GM18505 (cell line): ENCODE measurements at regions not wholly inside any gene's neighbourhood (a gene's known extent, or its start where the extent isn't known, plus 50 kb on each side); places are given as distances from the start of the nearest gene placed in this dataset.
"Not testable (repeated sequence)": the region's sequence is repeated elsewhere in the genome, so short reads cannot be mapped to it uniquely, and the experiment has no call there.

Experiments
- ATAC-seq: cut with Tn5 transposase; IDR thresholded peaks from one replicate; pipeline ENCODE4 v1.9.1; 2021; ENCODE audit not compliant: unreplicated experiment
- POLR2A ChIP-seq: IDR thresholded peaks from 4 replicates; pipeline ENCODE4 v1.6.1; 2011; ENCODE audit warnings: borderline replicate concordance; ENCODE audit not compliant: insufficient read depth, insufficient read length; ENCODE audit errors: extremely low read depth

DNA sequence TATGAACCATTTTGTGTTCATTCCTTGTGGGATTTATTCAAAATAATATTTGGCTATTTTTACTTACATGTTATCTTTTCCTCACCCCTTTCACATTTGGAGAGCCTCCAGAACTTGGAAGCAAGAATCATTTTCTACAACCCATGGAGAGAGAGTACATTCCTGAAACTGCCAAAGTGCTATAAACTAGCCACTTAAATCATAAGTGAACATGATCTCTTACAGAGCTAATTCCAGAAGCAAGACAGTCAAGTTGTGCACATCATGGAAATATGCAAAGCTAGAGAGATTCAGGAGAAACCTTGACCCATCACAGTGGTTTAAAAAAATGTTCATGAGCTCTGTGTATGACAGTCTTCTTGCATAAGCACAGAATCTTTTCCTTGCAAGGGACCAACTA is 883.6 kb upstream of the C9orf72 start:
- no peak for TF ChIP-seq POLR2A
- ATAC-seq: no peak

DNA sequence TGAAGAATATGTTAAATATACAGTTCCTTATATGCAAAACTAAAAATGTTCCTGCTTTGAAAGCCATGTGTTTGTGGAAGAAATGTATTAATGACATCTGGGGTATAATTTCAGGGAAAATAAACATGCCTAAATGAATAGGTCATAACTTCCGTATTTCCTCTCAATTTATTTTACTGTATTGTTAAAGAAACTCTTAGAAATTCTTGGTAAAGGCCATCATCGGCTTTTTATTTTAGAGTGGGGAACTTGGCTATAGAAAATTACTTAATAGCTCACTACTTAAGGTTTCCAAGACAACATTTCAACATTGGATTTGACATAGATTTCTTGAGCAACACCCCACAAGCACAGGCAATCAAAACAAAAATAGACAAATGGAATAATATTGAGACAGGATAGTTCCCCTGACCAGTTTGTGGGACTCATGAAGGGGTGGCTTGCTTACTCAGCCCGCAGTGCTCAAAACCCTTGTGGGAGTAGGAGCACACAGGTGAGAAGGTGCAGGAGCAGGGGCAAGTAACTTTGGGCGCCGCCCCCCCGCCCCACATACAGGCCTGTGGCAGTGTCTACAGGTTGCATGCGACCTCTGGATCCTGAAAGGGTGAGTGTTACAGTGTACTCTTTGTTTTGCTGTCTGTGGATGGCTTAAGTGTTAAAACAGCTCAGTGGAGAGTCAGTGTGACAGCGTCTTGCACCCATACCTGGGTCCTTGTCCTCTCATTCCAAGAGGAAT is 891.4 kb upstream of the C9orf72 start:
- no peak for TF ChIP-seq POLR2A
- no peak for ATAC-seq

DNA sequence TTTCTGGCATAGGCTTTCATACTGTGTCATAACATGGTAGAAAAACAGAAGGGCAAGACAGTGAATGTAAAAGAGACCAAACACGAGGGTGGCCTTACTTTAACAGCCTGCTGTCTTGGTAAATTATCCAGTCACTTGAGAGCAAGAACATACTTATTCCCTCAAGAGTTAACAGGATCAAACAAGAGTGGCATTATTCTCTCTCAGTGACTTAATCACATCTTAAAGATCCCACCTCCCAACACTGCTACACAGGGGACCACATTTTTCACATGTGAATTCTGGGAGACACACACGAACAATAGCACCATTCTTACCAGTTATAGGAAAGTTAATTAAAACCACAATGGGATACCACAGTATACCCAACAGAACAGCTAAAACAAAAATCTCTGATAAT is 898.0 kb upstream of the C9orf72 start:
- TF ChIP-seq POLR2A: no peak
- no peak for ATAC-seq

DNA sequence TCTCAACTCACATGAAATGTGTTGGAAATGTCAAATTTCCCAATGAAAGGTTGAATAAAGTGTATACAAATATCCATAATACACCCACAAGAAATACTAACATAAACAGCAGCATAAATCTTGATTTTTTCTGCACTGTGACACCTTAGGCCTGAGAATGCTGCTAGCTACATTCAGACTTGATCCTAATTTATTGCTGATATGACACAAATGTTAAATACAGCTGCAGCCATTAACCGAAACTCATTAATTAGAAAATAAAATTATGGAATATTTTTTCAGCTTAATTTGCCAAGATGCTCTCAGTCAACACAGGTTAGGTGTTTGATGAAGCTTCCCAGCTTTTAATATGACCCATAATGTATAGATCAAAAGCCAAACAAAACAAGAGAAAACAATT is 914.3 kb upstream of the C9orf72 start:
- ATAC-seq: no peak
- TF ChIP-seq POLR2A: no peak

DNA sequence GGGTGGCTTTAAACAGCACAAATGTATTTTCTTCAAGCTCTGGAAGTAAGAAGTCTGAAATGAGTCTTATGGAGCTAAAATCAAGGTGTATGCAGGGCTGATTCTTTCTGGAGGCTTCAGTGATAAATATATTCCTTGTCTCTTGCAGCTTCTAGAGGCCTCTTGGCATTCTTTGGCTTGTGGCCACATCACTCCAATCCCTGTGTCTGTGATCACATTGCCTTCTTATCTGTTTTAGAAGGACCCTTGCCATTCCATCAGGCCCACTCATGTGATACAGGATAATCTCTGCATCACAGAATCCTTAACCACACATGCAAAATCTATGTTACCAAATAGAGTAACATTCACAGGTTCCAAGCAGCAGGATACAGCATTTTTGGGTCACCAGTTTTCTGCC is 917.8 kb upstream of the C9orf72 start:
- TF ChIP-seq POLR2A: no peak
- no peak for ATAC-seq

DNA sequence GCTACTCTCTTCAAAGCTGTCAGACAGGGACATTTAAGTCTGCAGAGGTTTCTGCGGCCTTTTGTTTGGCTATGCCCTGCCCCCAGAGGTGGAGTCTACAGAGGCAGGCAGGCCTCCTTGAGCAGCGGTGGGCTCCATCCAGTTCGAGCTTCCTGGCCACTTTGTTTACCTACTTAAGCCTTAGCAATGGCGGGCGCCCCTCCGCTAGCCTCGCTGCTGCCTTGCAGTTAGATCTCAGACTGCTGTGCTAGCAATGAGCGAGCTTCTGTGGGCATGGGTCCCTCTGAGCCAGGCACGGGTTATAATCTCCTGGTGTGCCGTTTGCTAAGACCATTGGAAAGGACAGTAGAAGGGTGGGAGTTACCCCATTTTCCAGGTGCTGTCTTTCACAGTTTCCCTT is 924.9 kb upstream of the C9orf72 start:
- ATAC-seq: not testable (repeated sequence)

DNA sequence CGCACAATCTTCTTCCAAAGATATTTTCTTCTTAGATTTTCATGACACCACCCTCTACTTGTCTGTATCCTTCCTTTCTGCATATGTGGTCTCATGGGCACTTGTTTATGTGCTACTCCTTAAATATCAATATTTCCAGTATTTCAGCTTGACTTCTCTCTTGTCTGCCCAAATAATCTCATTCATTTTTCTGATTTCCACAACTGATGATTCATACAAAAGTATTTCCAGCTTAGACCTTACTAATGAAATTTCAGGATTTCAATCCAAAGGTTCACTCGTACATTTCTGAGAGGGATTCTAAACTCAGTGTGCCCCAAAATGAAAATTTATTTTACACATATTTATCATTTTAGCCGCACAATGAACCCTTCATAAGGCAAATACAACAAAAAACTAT is 928.9 kb upstream of the C9orf72 start:
- ATAC-seq: no peak
- TF ChIP-seq POLR2A: no peak

DNA sequence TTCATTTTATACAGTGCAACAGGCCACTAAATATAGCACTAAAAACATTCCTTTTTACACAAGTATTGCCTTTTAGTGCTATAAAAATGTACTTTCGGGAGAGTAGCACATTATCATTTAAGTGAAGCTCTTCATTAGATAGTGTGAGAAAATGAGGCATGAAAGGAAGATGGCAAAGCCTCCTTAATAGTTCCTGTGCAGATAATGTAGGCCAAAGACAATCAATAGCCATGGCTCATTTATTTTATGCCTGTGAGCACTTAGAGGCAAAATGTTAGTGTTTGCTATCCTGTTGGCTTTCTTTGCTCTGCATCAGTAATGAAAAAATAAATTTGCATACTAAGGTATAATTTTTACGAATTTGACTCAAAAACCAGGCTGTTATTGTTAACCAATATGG is 929.5 kb upstream of the C9orf72 start:
- no peak for ATAC-seq
- TF ChIP-seq POLR2A: no peak

DNA sequence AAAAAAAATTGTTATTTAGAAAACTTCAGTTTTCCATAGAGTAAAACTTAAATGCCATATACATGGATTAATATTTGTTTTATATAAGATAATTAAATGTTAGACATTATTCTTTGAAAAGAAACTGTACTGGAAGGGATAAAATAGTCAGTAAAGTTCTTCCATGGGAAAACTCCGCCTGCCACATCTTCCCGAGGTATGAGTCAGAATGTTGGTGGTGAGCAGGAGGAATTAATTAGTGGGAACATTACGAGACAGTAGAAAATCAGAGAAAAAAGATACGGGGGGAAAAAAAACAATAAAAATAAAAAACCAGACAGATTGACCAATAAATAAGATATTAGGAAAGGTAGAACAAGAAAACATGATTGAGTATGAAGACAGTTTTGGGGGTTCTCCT is 930.3 kb upstream of the C9orf72 start:
- TF ChIP-seq POLR2A: no peak
- ATAC-seq: no peak

DNA sequence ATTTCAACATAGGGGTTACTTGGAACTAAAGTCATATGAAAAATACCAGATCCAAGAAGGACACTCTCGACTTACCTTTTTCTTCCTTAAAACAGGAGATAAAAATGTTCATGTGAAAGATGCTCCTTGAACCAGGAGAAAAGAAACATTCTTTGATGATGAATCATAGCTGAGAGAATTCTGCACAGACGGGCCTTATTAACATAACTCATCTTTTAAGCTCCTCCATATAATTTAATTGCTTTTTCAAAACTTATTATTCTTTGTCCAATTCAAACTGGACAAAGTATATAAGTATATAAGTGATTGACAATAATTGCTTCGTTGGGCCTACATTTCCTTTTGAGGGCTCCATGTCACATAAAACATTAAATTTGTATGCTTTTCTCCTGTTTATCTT is 945.2 kb upstream of the C9orf72 start:
- ATAC-seq: no peak

DNA sequence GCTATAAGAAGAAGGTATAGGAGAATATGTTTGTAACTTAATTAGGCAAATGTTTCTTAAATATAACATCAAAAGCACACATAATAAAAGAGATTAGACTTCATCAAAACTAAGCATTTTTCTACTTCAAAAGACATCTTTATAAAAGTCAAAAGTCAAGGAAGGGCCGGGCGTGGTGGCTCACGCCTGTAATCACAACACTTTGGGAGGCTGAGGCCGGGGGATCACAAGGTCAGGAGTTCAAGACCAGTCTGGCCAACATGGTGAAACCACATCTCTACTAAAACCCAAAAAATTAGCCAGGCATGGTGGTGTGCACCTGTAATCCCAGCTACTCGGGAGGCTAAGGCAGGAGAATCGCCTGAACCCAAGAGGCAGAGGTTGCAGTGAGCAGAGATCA is 951.0 kb upstream of the C9orf72 start:
- not testable (repeated sequence) for ATAC-seq

More for the DNA sequence above, 945.2 kb upstream of the C9orf72 start:
- TF ChIP-seq POLR2A: no peak

DNA sequence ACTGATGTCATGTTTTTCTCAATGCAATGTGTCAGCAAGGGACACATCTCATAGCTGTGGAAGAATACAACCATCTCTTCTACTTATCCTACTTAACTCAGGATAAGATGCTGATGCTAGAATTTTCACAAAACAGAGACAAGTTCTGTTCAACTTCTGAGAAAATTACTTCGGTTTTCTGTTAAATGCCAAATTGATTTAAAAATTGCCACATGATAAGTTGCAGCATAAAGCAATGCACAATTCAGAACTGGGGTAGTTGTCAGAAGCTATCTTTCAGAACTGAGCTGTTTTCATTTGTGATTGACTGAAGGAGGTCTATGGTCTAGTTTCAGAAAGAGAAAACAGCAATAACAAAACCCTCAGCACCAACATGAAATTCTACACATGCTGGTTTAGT is 954.8 kb upstream of the C9orf72 start:
- no peak for ATAC-seq
- no peak for TF ChIP-seq POLR2A

DNA sequence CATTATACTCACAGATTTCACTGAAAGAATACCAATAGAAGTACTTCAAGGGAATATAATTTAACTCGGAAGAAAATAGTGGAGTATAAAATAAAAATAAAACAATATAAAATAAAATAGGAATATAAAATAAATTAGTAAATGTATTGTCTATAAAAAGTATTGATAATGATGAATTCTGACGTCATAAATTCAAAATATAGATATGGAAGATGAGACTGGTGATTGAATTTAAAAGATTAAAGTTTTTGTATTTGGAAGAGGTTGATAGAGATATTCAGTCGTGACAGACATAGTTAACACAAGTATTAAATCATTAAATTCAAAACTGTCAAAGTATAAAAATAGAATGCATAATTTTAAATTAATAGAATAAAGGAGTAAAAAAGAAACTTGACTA is 964.9 kb upstream of the C9orf72 start:
- ATAC-seq: no peak
- no peak for TF ChIP-seq POLR2A

DNA sequence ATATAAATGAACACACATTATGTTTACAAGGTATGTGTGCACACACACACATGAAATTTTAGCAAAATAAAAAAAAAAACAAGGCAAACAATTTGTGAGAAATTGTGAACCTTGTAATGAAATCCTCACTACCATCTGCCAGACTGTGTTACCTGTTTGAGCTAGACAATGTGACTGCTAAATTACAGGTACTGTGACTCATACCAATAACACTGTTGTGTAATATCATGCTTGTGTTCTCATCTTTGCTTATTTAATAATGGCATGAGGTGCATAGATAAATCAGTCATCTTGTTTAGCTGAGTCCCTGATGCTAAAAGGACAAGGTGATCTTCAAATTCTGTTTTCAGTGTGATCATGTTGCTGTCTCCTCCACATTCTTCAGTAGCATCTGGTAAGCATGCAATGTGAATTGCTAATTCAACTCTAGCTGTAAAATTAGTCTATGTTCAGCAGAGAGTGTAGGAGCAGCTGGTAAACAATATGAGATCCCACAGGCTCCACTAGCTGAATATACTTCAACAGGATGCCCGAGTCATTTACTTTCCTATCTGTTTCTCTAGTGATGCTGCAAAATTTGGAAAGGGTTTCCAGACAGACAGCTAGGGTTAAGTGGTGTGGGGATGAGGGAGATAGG is 966.3 kb upstream of the C9orf72 start:
- ATAC-seq: no peak

DNA sequence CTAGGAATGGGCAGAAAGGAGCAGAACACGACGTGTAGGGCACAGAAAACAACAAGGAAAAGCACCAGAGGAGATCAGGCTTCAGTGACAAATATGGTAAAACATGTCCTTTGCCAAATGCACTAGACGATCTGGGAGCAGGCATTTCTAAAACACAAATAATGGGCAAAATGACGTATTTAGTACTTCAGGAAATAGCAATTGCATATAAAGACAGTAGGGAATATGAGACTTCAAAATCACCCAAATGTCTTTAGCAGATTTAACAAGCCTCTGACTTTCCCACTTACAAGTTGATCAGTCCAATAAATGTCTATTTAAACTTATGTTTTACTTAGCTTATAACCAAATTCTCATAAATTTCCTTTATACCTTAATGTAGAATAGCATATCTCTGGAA is 969.6 kb upstream of the C9orf72 start:
- no peak for ATAC-seq
- no peak for TF ChIP-seq POLR2A

More for the DNA sequence above, 966.3 kb upstream of the C9orf72 start:
- no peak for TF ChIP-seq POLR2A

DNA sequence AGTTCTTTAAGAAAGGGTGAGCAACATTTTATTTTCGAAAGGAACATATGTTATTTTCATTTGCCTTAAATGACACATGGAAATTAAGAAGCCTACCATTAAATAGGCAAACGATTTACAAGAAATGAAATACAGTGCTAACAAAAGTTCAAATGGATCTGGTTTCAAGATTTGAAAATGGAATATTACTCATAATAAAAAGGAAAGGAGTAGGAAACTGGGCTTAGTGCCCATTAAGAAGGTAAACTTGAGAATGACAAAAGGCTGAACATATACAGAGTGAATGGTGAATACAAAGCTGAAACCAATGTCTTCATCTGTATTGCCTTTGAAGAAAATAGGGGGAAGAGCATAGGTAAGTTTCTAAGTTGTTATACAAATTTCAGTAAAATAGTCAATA is 974.2 kb upstream of the C9orf72 start:
- no peak for TF ChIP-seq POLR2A
- no peak for ATAC-seq
